ENCODE measurements at regions not wholly inside any gene's neighbourhood (a gene's known extent, or its start where the extent isn't known, plus 50 kb on each side); places are given as distances from the start of the nearest gene placed in this dataset.

GRCh38 chr3:150302246-150302645 is 105.9 kb upstream of the TSC22D2 start:
- H3K27me3 ChIP-seq (ENCODE audit: control insufficient read depth, insufficient read depth, low read length), result no peaks in the 10 kb centered on the region
- no peaks in the 10 kb centered on the region for H3K9me3 ChIP-seq (ENCODE audit: control insufficient read depth in 2 of 3, insufficient read depth in 1 of 3, low read length in 3 of 3)
- H3K4me3 ChIP-seq (ENCODE audit: low read length in 3 of 3), result no peak overlapping the region
- intact Hi-C loops (cut with DNase I), result no loop called here
- no peaks in the 10 kb centered on the region for H3K36me3 ChIP-seq (ENCODE audit: control insufficient read depth in 2 of 3, insufficient read depth in 3 of 3, low read length in 3 of 3)
- no peak for FAIRE-seq
- no peak for TF ChIP-seq CTCF (IDR thresholded peaks at IDR 0.05; ENCODE audit: borderline replicate concordance, extremely low read depth, insufficient read depth)
- H3K4me1 ChIP-seq (ENCODE audit: control insufficient read depth in 2 of 3, insufficient read depth in 2 of 3, low read depth in 1 of 3, low read length in 3 of 3), result no peaks in the 10 kb centered on the region
- no peak for DNase-seq
- no peak overlapping the region for H3K27ac ChIP-seq (ENCODE audit: low read depth in 2 of 2, low read length in 2 of 2)
- no peak overlapping the region for H3K9ac ChIP-seq (ENCODE audit: low read length in 3 of 3)

DNA sequence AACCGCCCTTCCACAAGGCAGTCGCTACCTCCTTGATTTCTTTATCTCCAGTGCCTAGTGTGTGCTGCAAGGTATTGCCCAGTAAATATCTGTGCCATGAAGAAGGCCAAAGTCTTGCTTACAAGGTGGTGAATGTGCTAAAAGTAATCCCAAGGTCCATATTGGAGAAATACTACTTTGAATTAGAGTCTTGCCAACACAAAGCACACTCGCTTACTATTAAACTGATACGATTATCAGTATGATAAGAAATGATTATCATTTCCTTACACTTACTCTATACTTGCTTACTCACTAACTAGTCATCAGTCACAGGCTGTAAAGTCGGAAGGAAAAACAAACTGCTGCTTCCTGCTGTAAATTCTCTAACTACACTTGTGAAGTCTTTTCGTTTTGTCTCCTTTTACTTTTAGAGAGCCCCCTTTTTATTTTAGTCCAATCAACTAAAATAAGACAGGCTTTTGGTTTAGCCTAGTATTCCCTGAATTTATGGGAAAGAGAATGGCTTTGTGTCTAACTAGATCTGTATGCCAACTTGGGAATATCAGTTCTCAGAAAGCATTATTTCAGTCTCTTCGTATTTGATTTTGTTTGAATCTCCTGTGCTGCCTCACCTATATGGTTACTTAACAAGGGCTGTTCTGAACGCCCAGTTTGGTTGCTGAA is 107.1 kb upstream of the TSC22D2 start:
- no peak overlapping the region for H3K9ac ChIP-seq (ENCODE audit: low read length in 3 of 3)
- TF ChIP-seq CTCF (IDR thresholded peaks at IDR 0.05; ENCODE audit: borderline replicate concordance, extremely low read depth, insufficient read depth), result no peak
- DNase-seq, result peak in 2 of 5 donors; percentile 40 to 46
- H3K27me3 ChIP-seq (ENCODE audit: control insufficient read depth, insufficient read depth, low read length), result no peaks in the 10 kb centered on the region
- H3K4me3 ChIP-seq (ENCODE audit: low read length in 3 of 3), result no peak overlapping the region
- intact Hi-C loops (cut with DNase I), result no loop called here
- no peaks in the 10 kb centered on the region for H3K9me3 ChIP-seq (ENCODE audit: control insufficient read depth in 2 of 3, insufficient read depth in 1 of 3, low read length in 3 of 3)
- no peaks in the 10 kb centered on the region for H3K36me3 ChIP-seq (ENCODE audit: control insufficient read depth in 2 of 3, insufficient read depth in 3 of 3, low read length in 3 of 3)
- no peak for FAIRE-seq
- no peaks in the 10 kb centered on the region for H3K4me1 ChIP-seq (ENCODE audit: control insufficient read depth in 2 of 3, insufficient read depth in 2 of 3, low read depth in 1 of 3, low read length in 3 of 3)
- no peak overlapping the region for H3K27ac ChIP-seq (ENCODE audit: low read depth in 2 of 2, low read length in 2 of 2)

DNA sequence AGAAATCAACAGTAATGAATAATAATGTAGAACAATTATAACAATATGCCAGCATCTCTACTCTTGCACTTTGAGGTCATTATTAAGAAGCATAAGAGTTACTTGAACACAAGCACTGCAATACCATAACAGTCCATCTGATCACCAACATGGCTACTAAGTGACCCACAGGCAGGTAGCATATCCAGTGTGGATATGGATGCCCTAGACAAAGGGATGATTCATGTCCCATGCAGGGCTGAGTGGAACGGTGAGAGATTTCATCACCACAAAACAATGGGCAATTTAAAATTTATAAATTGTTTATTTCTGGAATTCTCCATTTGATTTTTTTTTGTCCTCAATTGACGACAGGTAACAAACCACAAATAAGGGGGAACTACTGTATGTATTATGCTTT is 107.7 kb upstream of the TSC22D2 start:
- FAIRE-seq (no peak), DNase-seq (no peak)
- H3K9ac ChIP-seq (ENCODE audit: low read length in 3 of 3), result no peak overlapping the region
- H3K27ac ChIP-seq (ENCODE audit: low read depth in 2 of 2, low read length in 2 of 2), result no peak overlapping the region
- H3K4me1 ChIP-seq (ENCODE audit: control insufficient read depth in 2 of 3, insufficient read depth in 2 of 3, low read depth in 1 of 3, low read length in 3 of 3), result no peaks in the 10 kb centered on the region
- TF ChIP-seq CTCF (IDR thresholded peaks at IDR 0.05; ENCODE audit: borderline replicate concordance, extremely low read depth, insufficient read depth), result no peak
- H3K36me3 ChIP-seq (ENCODE audit: control insufficient read depth in 2 of 3, insufficient read depth in 3 of 3, low read length in 3 of 3), result no peaks in the 10 kb centered on the region
- no peak overlapping the region for H3K4me3 ChIP-seq (ENCODE audit: low read length in 3 of 3)
- intact Hi-C loops (cut with DNase I), result no loop called here
- no peaks in the 10 kb centered on the region for H3K9me3 ChIP-seq (ENCODE audit: control insufficient read depth in 2 of 3, insufficient read depth in 1 of 3, low read length in 3 of 3)
- no peaks in the 10 kb centered on the region for H3K27me3 ChIP-seq (ENCODE audit: control insufficient read depth, insufficient read depth, low read length)

DNA sequence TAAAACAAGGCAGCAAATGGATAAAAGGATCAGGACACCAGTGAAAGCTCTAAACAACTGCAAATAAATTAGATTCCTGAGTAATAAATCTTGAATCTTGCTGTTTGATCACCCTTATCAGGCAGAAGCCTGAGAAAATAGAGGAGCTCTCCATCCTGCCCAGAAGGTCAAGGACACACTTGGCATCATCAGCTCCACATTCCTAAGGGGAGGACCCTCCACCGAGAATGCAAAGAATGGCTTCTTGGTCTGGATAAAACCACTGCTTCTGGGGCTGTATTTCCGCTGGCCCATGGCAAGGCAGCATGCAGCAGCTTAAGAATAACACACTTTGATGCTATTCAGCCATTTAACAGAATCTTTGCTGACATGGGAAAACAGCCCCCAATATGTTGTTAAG is 108.9 kb upstream of the TSC22D2 start:
- Histone ChIP-seq H3K27me3 (ENCODE audit: control insufficient read depth, insufficient read depth, low read length) (no peaks in the 10 kb centered on the region), H3K9ac (ENCODE audit: low read length in 3 of 3) (no peak overlapping the region), H3K36me3 (ENCODE audit: control insufficient read depth in 2 of 3, insufficient read depth in 3 of 3, low read length in 3 of 3) (no peaks in the 10 kb centered on the region), H3K4me3 (ENCODE audit: low read length in 3 of 3) (no peak overlapping the region), H3K4me1 (ENCODE audit: control insufficient read depth in 2 of 3, insufficient read depth in 2 of 3, low read depth in 1 of 3, low read length in 3 of 3) (no peaks in the 10 kb centered on the region), H3K27ac (ENCODE audit: low read depth in 2 of 2, low read length in 2 of 2) (no peak overlapping the region), H3K9me3 (ENCODE audit: control insufficient read depth in 2 of 3, insufficient read depth in 1 of 3, low read length in 3 of 3) (no peaks in the 10 kb centered on the region)
- no peak for FAIRE-seq
- intact Hi-C loops (cut with DNase I), result no loop called here
- no peak for TF ChIP-seq CTCF (IDR thresholded peaks at IDR 0.05; ENCODE audit: borderline replicate concordance, extremely low read depth, insufficient read depth)
- DNase-seq, result peak in 3 of 5 donors; percentile 69 to 88 (median 78)

Data from kidney (tissue), 13 donors.